CD8-positive, alpha-beta memory T cell (primary cell): ENCODE measurements at regions not wholly inside any gene's neighbourhood (a gene's known extent, or its start where the extent isn't known, plus 50 kb on each side); places are given as distances from the start of the nearest gene placed in this dataset.
"Not testable (repeated sequence)": the region's sequence is repeated elsewhere in the genome, so short reads cannot be mapped to it uniquely, and the experiment has no call there.

Experiments used
- CTCF ChIA-PET: fragments of 350-600 bp; sonication (Branson Sonifier 250); formaldehyde crosslinking; loops from one replicate; lab custom pipeline; 2021; ENCODE audit warnings: antibody characterized with exemption; lab: Charles Lee
- POLR2A ChIA-PET: fragments of 350-600 bp; sonication (Branson Sonifier 250); formaldehyde crosslinking; loops from one replicate; lab custom pipeline; 2021; ENCODE audit warnings: antibody characterized with exemption; lab: Charles Lee
- DNase-seq, 5 donors: peaks; one replicate each; pipeline versions ENCODE4 v3.0.0 to v3.0.0-alpha.2; 2020 to 2022; ENCODE audit warnings: mixed read lengths in 1 of 5
- H3K27ac ChIP-seq: one replicate; pipeline ENCODE4 v1.7.0; 2013; ENCODE audit warnings: low read depth, mild to moderate bottlenecking, low read length, moderate library complexity
- H3K27me3 ChIP-seq: 2 replicates; pipeline ENCODE4 v1.7.0; 2013; ENCODE audit warnings: low read length, mild to moderate bottlenecking; ENCODE audit not compliant: insufficient read depth, poor library complexity, severe bottlenecking
- H3K36me3 ChIP-seq: 2 replicates; pipeline ENCODE4 v1.7.0; 2013; ENCODE audit warnings: mild to moderate bottlenecking, low read length, moderate library complexity; ENCODE audit not compliant: insufficient read depth
- H3K4me1 ChIP-seq: 2 replicates; pipeline ENCODE4 v1.7.0; 2013; ENCODE audit warnings: mild to moderate bottlenecking, low read length, moderate library complexity; ENCODE audit not compliant: insufficient read depth
- H3K4me3 ChIP-seq: 2 replicates; pipeline ENCODE4 v1.7.0; 2013; ENCODE audit warnings: mild to moderate bottlenecking, low read length
- H3K9me3 ChIP-seq: 2 replicates; pipeline ENCODE4 v1.7.0; 2013; ENCODE audit warnings: mild to moderate bottlenecking, low read length
- H3K27ac Mint-ChIP-seq, 8 donors: one replicate each; pipeline ENCODE4 v1.8.0; 2020 to 2021; ENCODE audit warnings: mixed read lengths in 8 of 8, mild to moderate bottlenecking in 6 of 8, inconsistent platforms in 3 of 8, moderate library complexity in 3 of 8
- H3K27me3 Mint-ChIP-seq, 2 donors: one replicate each; pipeline ENCODE4 v1.8.0; 2020 to 2021; ENCODE audit warnings: mixed read lengths in 2 of 2, mild to moderate bottlenecking in 1 of 2, moderate library complexity in 1 of 2
- H3K36me3 Mint-ChIP-seq, 3 donors: one replicate each; pipeline ENCODE4 v1.8.0; 2020 to 2021; ENCODE audit warnings: mixed read lengths in 3 of 3, inconsistent platforms in 1 of 3, mild to moderate bottlenecking in 1 of 3
- H3K4me1 Mint-ChIP-seq, 3 donors: one replicate each; pipeline ENCODE4 v1.8.0; 2020 to 2021; ENCODE audit warnings: mixed read lengths in 3 of 3, inconsistent platforms in 1 of 3, mild to moderate bottlenecking in 1 of 3
- H3K4me3 Mint-ChIP-seq, 7 donors: one replicate each; pipeline ENCODE4 v1.8.0; 2020 to 2021; ENCODE audit warnings: mixed read lengths in 7 of 7, mild to moderate bottlenecking in 6 of 7, moderate library complexity in 4 of 7, inconsistent platforms in 2 of 7
- H3K9me3 Mint-ChIP-seq, 5 donors: one replicate each; pipeline ENCODE4 v1.8.0; 2020 to 2022; ENCODE audit warnings: mixed read lengths in 5 of 5, mild to moderate bottlenecking in 3 of 5, moderate library complexity in 2 of 5, inconsistent platforms in 1 of 5

DNA sequence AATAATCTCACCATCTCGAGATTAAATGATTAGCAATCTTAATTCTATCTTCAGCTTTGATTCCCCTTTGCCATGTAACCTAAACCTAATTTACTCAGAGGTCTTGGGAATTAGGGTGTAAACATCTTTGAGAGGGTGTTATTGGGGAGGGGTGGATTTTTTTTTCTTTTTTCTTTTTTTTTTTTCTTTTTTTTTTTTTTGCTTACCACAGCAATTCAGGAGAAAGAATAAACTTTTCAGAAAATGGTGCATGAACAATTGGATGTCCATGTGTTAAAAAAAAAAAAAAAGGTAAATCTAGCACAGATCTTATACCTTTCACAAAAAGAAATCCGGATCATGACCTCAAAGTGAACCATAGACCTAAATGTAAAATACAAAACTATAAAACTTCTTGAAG is 160.8 kb upstream of the FANCL start:
- ChIA-PET POLR2A (no interaction called here), CTCF (no interaction called here)
- Histone ChIP-seq H3K4me3 (no peak overlapping the region), H3K9me3 (no peaks in the 10 kb centered on the region), H3K4me1 (no peaks in the 10 kb centered on the region), H3K27ac (no peak overlapping the region), H3K27me3 (no peaks in the 10 kb centered on the region), H3K36me3 (no peaks in the 10 kb centered on the region)
- Mint-ChIP-seq H3K27me3 (peaks cover 0 to 4% of the 10 kb centered on the region in 2 donors), H3K9me3 (peaks cover 0 to 7% (median 0%) of the 10 kb centered on the region in 5 donors), H3K36me3 (no peaks in the 10 kb centered on the region), H3K27ac (no peak overlapping the region), H3K4me3 (no peak overlapping the region), H3K4me1 (no peaks in the 10 kb centered on the region)
- DNase-seq: no peak

DNA sequence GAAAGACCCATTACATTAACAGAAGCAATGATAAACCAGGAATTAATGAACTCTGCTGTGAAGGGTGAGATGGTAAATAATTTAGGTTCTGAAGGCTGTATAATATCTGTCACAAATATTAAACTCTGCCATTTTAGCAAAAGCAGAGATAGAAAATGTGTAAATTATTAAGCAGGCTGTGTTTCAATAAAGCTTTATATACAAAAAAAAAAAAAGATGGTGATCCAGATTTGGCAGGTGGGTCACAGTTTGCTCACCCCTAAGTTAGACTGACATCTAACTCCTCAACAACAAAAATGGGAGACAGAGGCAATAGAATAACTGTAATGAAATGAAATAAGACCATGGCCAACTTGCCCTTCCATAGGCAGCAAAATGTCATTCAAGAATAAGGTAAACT is 157.3 kb upstream of the FANCL start:
- H3K36me3 ChIP-seq: no peaks in the 10 kb centered on the region
- Mint-ChIP-seq H3K4me1 (no peaks in the 10 kb centered on the region), H3K9me3 (peaks cover 0 to 7% (median 0%) of the 10 kb centered on the region in 5 donors), H3K27me3 (peaks cover 3 to 11% of the 10 kb centered on the region in 2 donors), H3K36me3 (no peaks in the 10 kb centered on the region), H3K4me3 (no peak overlapping the region), H3K27ac (no peak overlapping the region)
- H3K27ac ChIP-seq: no peak overlapping the region
- H3K27me3 ChIP-seq: no peaks in the 10 kb centered on the region
- no peaks in the 10 kb centered on the region for H3K9me3 ChIP-seq
- H3K4me3 ChIP-seq: no peak overlapping the region
- POLR2A ChIA-PET: no interaction called here
- CTCF ChIA-PET: no interaction called here
- H3K4me1 ChIP-seq: no peaks in the 10 kb centered on the region
- no peak for DNase-seq

DNA sequence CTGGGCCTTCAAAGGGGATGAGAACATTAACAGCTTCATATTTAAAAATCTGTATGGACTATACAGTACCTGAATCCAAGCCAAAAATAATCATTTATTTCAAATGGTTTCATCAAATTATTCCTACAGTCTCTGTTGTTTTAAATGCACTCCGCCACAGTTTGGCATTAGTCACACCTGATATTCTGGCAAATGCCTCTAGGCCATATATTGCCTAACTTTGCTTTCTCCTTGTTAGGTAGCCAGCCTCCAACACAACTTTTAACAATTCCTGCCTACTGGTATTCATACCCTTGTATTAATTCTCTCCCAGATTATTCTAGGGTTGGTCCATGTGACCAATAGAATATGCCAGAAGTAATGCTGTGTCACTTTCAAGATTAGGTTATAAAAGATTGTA is 146.6 kb upstream of the FANCL start:
- Mint-ChIP-seq H3K27ac (no peak overlapping the region), H3K36me3 (no peaks in the 10 kb centered on the region), H3K27me3 (peaks cover 0 to 9% of the 10 kb centered on the region in 2 donors), H3K4me3 (no peak overlapping the region), H3K4me1 (no peaks in the 10 kb centered on the region), H3K9me3 (no peaks in the 10 kb centered on the region)
- no peaks in the 10 kb centered on the region for H3K9me3 ChIP-seq
- H3K27ac ChIP-seq: no peak overlapping the region
- H3K4me1 ChIP-seq: no peaks in the 10 kb centered on the region
- DNase-seq: no peak
- no peaks in the 10 kb centered on the region for H3K36me3 ChIP-seq
- H3K27me3 ChIP-seq: no peaks in the 10 kb centered on the region
- POLR2A ChIA-PET: no interaction called here
- CTCF ChIA-PET: no interaction called here
- no peak overlapping the region for H3K4me3 ChIP-seq

DNA sequence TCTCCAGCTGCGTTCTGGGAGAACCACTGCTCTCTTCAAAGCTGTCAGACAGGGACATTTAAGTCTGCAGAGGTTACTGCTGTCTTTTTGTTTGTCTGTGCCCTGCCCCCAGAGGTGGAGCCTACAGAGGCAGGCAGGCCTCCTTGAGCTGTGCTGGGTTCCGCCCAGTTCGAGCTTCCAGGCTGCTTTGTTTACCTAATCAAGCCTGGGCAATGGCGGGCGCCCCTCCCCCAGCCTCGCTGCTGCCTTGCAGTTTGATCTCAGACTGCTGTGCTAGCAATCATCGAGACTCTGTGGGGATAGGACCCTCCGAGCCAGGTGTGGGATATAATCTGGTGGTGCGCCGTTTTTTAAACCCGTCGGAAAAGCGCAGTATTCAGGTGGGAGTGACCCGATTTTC is 145.8 kb upstream of the FANCL start:
- CTCF ChIA-PET, H3K4me1 ChIP-seq, DNase-seq, H3K9me3 Mint-ChIP-seq, H3K4me1 Mint-ChIP-seq, H3K27ac Mint-ChIP-seq, H3K9me3 ChIP-seq, H3K27ac ChIP-seq, POLR2A ChIA-PET, H3K4me3 Mint-ChIP-seq, H3K27me3 ChIP-seq, H3K36me3 ChIP-seq, H3K4me3 ChIP-seq, H3K27me3 Mint-ChIP-seq, H3K36me3 Mint-ChIP-seq: not testable (repeated sequence)

DNA sequence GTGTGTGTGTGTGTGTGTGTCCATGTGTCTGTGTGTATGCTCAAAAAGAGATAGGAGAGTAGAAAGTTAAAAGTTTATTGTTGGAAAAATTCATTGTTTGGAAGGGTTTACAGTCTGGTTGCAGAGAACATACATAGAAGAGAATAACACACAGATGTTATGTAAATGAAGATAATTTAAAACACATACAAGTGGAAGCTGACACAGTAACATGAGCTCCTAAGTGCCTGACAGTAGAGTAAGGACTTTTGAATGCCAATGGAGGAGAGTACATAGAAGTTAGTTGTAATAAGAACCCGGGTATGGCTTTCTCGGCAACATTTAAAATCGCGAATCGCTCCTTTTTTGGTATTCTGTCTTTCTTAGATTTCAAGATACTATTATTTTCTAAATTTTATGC is 137.0 kb upstream of the FANCL start:
- Mint-ChIP-seq H3K36me3 (no peaks in the 10 kb centered on the region), H3K4me3 (no peak overlapping the region), H3K27me3 (no peaks in the 10 kb centered on the region), H3K9me3 (no peaks in the 10 kb centered on the region), H3K27ac (no peak overlapping the region), H3K4me1 (no peaks in the 10 kb centered on the region)
- H3K4me3 ChIP-seq: no peak overlapping the region
- no peaks in the 10 kb centered on the region for H3K4me1 ChIP-seq
- H3K27me3 ChIP-seq: no peaks in the 10 kb centered on the region
- no peak overlapping the region for H3K27ac ChIP-seq
- DNase-seq: no peak
- H3K36me3 ChIP-seq: no peaks in the 10 kb centered on the region
- ChIA-PET POLR2A (no interaction called here), CTCF (no interaction called here)
- no peaks in the 10 kb centered on the region for H3K9me3 ChIP-seq

DNA sequence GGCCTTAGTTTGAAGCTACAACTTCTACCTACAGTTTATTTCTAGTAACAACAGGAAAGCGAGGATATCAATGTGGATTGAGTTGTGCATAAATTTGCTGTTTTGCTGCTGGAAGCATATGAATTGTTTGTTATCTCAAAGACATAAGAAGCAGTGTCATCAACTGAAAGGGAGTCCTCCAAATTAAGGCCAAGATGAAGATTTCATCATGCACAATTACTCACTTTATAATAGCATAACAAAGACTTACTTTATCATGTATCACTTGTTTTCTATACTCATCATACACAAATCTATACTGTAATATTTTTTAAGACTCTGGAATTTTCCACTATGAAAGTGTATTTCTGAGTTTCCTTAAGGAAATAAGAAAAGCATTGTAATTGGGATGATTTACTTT is 136.1 kb upstream of the FANCL start:
- ChIA-PET CTCF (no interaction called here), POLR2A (no interaction called here)
- no peak for DNase-seq
- Histone ChIP-seq H3K9me3 (no peaks in the 10 kb centered on the region), H3K4me3 (no peak overlapping the region), H3K4me1 (no peaks in the 10 kb centered on the region), H3K27ac (no peak overlapping the region), H3K36me3 (no peaks in the 10 kb centered on the region), H3K27me3 (no peaks in the 10 kb centered on the region)
- Mint-ChIP-seq H3K36me3 (no peaks in the 10 kb centered on the region), H3K4me1 (no peaks in the 10 kb centered on the region), H3K4me3 (no peak overlapping the region), H3K27ac (no peak overlapping the region), H3K9me3 (no peaks in the 10 kb centered on the region), H3K27me3 (no peaks in the 10 kb centered on the region)

DNA sequence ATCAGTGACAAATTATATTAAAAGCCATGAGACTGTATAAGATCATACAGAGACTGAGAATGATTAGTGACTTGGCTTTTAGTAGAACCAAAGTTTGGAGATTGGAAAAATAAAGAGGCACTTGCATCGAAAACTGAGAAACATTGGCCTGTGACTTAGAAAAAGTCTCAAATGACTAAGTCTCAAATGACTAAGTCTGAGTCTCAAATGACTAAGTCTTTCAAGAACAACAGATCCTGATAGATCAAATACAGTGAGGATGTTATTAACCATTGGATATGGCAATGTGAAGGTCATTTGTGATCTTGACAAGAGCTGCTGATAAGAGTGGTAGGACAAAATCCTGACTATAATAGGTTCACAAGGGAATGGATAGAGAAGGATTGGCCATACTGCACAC is 135.5 kb upstream of the FANCL start:
- ChIA-PET CTCF (no interaction called here), POLR2A (no interaction called here)
- H3K4me3 Mint-ChIP-seq: no peak overlapping the region
- H3K27me3 Mint-ChIP-seq: no peaks in the 10 kb centered on the region
- no peak overlapping the region for H3K27ac Mint-ChIP-seq
- Histone ChIP-seq H3K27ac (no peak overlapping the region), H3K36me3 (no peaks in the 10 kb centered on the region), H3K9me3 (no peaks in the 10 kb centered on the region), H3K27me3 (no peaks in the 10 kb centered on the region), H3K4me3 (no peak overlapping the region), H3K4me1 (no peaks in the 10 kb centered on the region)
- no peaks in the 10 kb centered on the region for H3K36me3 Mint-ChIP-seq
- DNase-seq: no peak
- no peaks in the 10 kb centered on the region for H3K4me1 Mint-ChIP-seq
- H3K9me3 Mint-ChIP-seq: no peaks in the 10 kb centered on the region

DNA sequence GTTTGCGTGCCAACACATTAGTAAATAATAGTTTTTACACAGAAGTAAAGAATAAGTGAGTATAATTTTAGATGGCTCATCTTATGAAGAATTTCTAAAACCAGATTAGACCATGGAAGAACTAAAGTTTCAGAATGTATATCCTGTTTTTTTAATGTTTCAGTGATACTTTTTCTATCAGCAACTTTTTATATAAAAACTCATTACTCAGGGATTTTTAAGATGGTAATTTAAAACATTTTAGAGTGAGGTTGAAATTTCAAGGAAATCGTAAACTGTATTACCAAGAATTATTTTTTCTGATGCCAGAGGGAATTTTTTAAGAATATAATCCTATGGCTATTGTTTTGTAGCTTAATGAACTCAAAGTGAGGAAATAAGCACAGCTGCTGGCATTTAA is 128.5 kb upstream of the FANCL start:
- Histone ChIP-seq H3K27ac (no peak overlapping the region), H3K36me3 (no peaks in the 10 kb centered on the region), H3K4me3 (no peak overlapping the region), H3K9me3 (no peaks in the 10 kb centered on the region), H3K4me1 (no peaks in the 10 kb centered on the region), H3K27me3 (no peaks in the 10 kb centered on the region)
- Mint-ChIP-seq H3K4me1 (no peaks in the 10 kb centered on the region), H3K27me3 (peaks cover 1 to 7% of the 10 kb centered on the region in 2 donors), H3K36me3 (no peaks in the 10 kb centered on the region), H3K4me3 (no peak overlapping the region), H3K27ac (no peak overlapping the region), H3K9me3 (no peaks in the 10 kb centered on the region)
- POLR2A ChIA-PET: no interaction called here
- no peak for DNase-seq
- CTCF ChIA-PET: no interaction called here

DNA sequence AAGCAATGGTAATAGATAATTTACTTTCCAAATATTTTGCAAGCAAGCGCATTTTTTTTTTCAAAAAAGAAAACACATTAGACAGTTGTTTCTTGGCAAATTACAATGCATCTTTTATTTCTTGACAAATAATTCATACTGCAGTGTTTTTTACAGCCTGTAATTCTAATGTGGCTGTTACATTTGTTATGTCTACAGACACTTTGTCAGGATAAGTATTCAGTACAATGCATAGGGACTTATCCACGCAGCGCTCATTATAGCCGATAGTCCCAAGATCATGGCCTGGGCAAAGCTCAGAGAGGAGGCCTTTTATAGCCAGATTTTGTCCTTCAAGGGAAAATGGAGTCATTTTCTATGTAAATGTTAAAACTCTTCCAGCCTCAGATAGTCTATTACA is 123.0 kb upstream of the FANCL start:
- Mint-ChIP-seq H3K27me3 (peaks cover 0 to 17% of the 10 kb centered on the region in 2 donors), H3K4me3 (no peak overlapping the region), H3K9me3 (no peaks in the 10 kb centered on the region), H3K4me1 (no peaks in the 10 kb centered on the region), H3K36me3 (no peaks in the 10 kb centered on the region), H3K27ac (no peak overlapping the region)
- Histone ChIP-seq H3K9me3 (no peaks in the 10 kb centered on the region), H3K36me3 (no peaks in the 10 kb centered on the region), H3K4me1 (no peaks in the 10 kb centered on the region), H3K27me3 (no peaks in the 10 kb centered on the region), H3K4me3 (no peak overlapping the region), H3K27ac (no peak overlapping the region)
- ChIA-PET POLR2A (no interaction called here), CTCF (no interaction called here)
- DNase-seq: no peak
